ENCODE measurements at regions not wholly inside any gene's neighbourhood (a gene's known extent, or its start where the extent isn't known, plus 50 kb on each side); places are given as distances from the start of the nearest gene placed in this dataset.

- no peak for TF ChIP-seq CTCF (IDR thresholded peaks at IDR 0.05)
- no peak overlapping the region for H3K4me3 Mint-ChIP-seq
- H3K36me3 Mint-ChIP-seq (ENCODE audit: low read depth) = peaks cover 10% of the 10 kb centered on the region; the same call in 1 of the 2 replicates
- no peak overlapping the region for H3K27ac Mint-ChIP-seq
- no peak for DNase-seq
- H3K4me1 Mint-ChIP-seq (ENCODE audit: low read depth) = no peaks in the 10 kb centered on the region
- H3K9me3 Mint-ChIP-seq = peaks cover 45% of the 10 kb centered on the region
- H3K27me3 Mint-ChIP-seq (ENCODE audit: insufficient read depth) = no peaks in the 10 kb centered on the region; the same call in 1 of the 2 replicates
Measured at GRCh38 chr22:48092866-48093265, 1330.4 kb downstream of the TBC1D22A start.

- no peak for DNase-seq
- no peak for TF ChIP-seq CTCF (IDR thresholded peaks at IDR 0.05)
- peaks cover 44% of the 10 kb centered on the region for H3K9me3 Mint-ChIP-seq
- H3K27ac Mint-ChIP-seq = no peak overlapping the region
- no peaks in the 10 kb centered on the region for H3K4me1 Mint-ChIP-seq (ENCODE audit: low read depth)
- no peak overlapping the region for H3K4me3 Mint-ChIP-seq
- peaks cover 10% of the 10 kb centered on the region; the same call in 1 of the 2 replicates for H3K36me3 Mint-ChIP-seq (ENCODE audit: low read depth)
- H3K27me3 Mint-ChIP-seq (ENCODE audit: insufficient read depth) = no peaks in the 10 kb centered on the region; the same call in 1 of the 2 replicates
Measured at GRCh38 chr22:48091656-48092223, 1329.3 kb downstream of the TBC1D22A start.

- H3K27ac Mint-ChIP-seq = no peak overlapping the region
- H3K9me3 Mint-ChIP-seq = peaks cover 46% of the 10 kb centered on the region
- H3K4me1 Mint-ChIP-seq (ENCODE audit: low read depth) = no peaks in the 10 kb centered on the region
- TF ChIP-seq CTCF (IDR thresholded peaks at IDR 0.05) = no peak
- no peak overlapping the region for H3K4me3 Mint-ChIP-seq
- DNase-seq = no peak
- peaks cover 10% of the 10 kb centered on the region; the same call in 1 of the 2 replicates for H3K36me3 Mint-ChIP-seq (ENCODE audit: low read depth)
- H3K27me3 Mint-ChIP-seq (ENCODE audit: insufficient read depth) = no peaks in the 10 kb centered on the region; the same call in 1 of the 2 replicates
Measured at GRCh38 chr22:48091060-48091650, 1328.7 kb downstream of the TBC1D22A start.

GRCh38 chr22:48090332-48090672 is 1327.9 kb downstream of the TBC1D22A start:
- Mint-ChIP-seq H3K27me3 (ENCODE audit: insufficient read depth) (peaks cover 2% of the 10 kb centered on the region), H3K4me3 (no peak overlapping the region), H3K9me3 (peaks cover 50% of the 10 kb centered on the region), H3K36me3 (ENCODE audit: low read depth) (peaks cover 13% of the 10 kb centered on the region), H3K4me1 (ENCODE audit: low read depth) (no peaks in the 10 kb centered on the region), H3K27ac (no peak overlapping the region)
- no peak for TF ChIP-seq CTCF (IDR thresholded peaks at IDR 0.05)
- DNase-seq = no peak

- H3K27ac Mint-ChIP-seq = no peak overlapping the region
- H3K4me3 Mint-ChIP-seq = no peak overlapping the region
- H3K4me1 Mint-ChIP-seq (ENCODE audit: low read depth) = no peaks in the 10 kb centered on the region
- TF ChIP-seq CTCF (IDR thresholded peaks at IDR 0.05) = no peak
- H3K36me3 Mint-ChIP-seq (ENCODE audit: low read depth) = peaks cover 9% of the 10 kb centered on the region
- peaks cover 48% of the 10 kb centered on the region for H3K9me3 Mint-ChIP-seq
- DNase-seq = no peak
- peaks cover 2% of the 10 kb centered on the region for H3K27me3 Mint-ChIP-seq (ENCODE audit: insufficient read depth)
Measured at GRCh38 chr22:48089601-48090331, 1327.3 kb downstream of the TBC1D22A start.
